Activated CD4-positive, alpha-beta T cell treated with anti-CD3 and anti-CD28 coated beads, Interleukin-2, amount 10 ng/mL, durations not matched to agents 7 days and 5 days (primary cell): ENCODE measurements at regions not wholly inside any gene's neighbourhood (a gene's known extent, or its start where the extent isn't known, plus 50 kb on each side); places are given as distances from the start of the nearest gene placed in this dataset.

ENCODE experiments used
- CTCF ChIA-PET: fragments of 350-600 bp; sonication (Branson Sonifier 250); formaldehyde crosslinking; loops from one replicate; lab custom pipeline; 2021; ENCODE audit warnings: antibody characterized with exemption; lab: Charles Lee
- POLR2A ChIA-PET: fragments of 350-600 bp; sonication (Branson Sonifier 250); formaldehyde crosslinking; loops from one replicate; lab custom pipeline; 2021; ENCODE audit warnings: antibody characterized with exemption; lab: Charles Lee
- DNase-seq: peaks from one replicate; pipeline ENCODE4 v3.0.0-alpha.2; 2020
- H3K27ac Mint-ChIP-seq: one replicate; pipeline ENCODE4 v1.8.0; 2021; ENCODE audit warnings: mild to moderate bottlenecking, moderate library complexity, mixed read lengths
- H3K27me3 Mint-ChIP-seq: one replicate; pipeline ENCODE4 v1.8.0; 2021; ENCODE audit warnings: mixed read lengths
- H3K36me3 Mint-ChIP-seq: one replicate; pipeline ENCODE4 v1.8.0; 2021; ENCODE audit warnings: low read depth, mixed read lengths
- H3K4me1 Mint-ChIP-seq: one replicate; pipeline ENCODE4 v1.8.0; 2021; ENCODE audit warnings: mixed read lengths
- H3K4me3 Mint-ChIP-seq: one replicate; pipeline ENCODE4 v1.8.0; 2021; ENCODE audit warnings: mild to moderate bottlenecking, moderate library complexity, mixed read lengths
- H3K9me3 Mint-ChIP-seq: one replicate; pipeline ENCODE4 v1.8.0; 2021; ENCODE audit warnings: mixed read lengths

DNA sequence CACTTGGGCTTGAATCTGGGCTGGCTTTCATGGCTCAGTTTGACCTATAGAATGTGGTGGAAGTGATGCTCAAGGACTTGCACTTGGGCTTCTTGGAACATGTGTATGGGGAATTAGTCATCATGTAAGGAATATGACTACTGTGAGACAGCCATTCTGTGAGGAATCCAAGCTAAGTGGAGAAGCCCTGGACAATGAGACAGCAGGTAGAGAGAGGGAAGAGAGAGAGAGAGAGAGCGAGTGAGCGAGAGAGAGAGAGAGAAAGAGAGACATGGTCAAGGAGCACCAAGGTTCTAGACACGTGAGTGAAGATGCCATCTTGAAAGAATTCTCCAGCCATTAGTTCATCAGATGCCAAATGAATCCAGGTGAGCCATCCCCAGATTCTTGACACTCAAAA is 261.6 kb upstream of the SORL1-AS1 start:
- Mint-ChIP-seq H3K27ac (no peak overlapping the region), H3K27me3 (peaks cover 9% of the 10 kb centered on the region), H3K9me3 (no peaks in the 10 kb centered on the region), H3K36me3 (no peaks in the 10 kb centered on the region), H3K4me1 (no peaks in the 10 kb centered on the region), H3K4me3 (no peak overlapping the region)
- ChIA-PET POLR2A (no interaction called here), CTCF (no interaction called here)
- DNase-seq: no peak

DNA sequence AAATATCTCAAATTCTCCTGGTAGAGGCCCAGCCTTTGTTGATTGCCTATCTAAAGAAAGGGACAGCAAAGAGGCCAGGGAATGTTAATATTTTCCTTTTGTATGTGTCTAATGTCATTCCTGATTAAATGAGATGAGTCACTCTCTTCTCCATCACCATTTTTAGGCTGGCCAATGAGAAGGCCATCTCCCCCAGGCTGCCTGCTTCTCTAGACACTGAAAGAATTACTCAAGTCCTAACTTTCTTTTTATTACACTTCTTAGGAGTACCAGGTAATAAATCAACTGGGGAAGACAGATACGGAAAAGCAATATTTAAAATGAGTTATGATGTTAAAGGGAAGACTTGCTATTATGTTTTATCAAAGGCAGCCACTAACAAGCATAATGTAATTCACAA is 259.2 kb upstream of the SORL1-AS1 start:
- Mint-ChIP-seq H3K9me3 (no peaks in the 10 kb centered on the region), H3K4me3 (no peak overlapping the region), H3K27me3 (peaks cover 9% of the 10 kb centered on the region), H3K36me3 (no peaks in the 10 kb centered on the region), H3K27ac (no peak overlapping the region), H3K4me1 (no peaks in the 10 kb centered on the region)
- ChIA-PET POLR2A (no interaction called here), CTCF (no interaction called here)
- DNase-seq: no peak

DNA sequence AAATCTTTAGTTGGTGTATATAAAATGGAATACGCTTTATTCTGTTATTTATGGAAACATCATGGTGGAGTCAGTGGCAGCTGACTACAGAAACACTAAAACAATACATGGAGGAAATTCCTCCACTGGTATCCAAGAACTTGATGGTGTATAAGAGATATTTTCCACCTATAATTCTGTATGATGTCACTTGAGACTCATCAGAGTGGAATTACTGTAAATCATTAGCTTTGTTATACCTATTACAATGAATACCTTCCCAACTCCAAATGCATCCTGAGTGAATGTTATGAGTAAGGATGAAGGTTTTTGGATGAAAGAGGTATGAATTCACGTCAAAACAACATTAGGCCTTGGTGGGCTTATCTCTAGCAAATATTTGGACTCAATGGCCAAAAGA is 258.5 kb upstream of the SORL1-AS1 start:
- CTCF ChIA-PET: no interaction called here
- Mint-ChIP-seq H3K27me3 (peaks cover 9% of the 10 kb centered on the region), H3K9me3 (no peaks in the 10 kb centered on the region), H3K27ac (no peak overlapping the region), H3K4me1 (no peaks in the 10 kb centered on the region), H3K36me3 (no peaks in the 10 kb centered on the region), H3K4me3 (no peak overlapping the region)
- POLR2A ChIA-PET: no interaction called here
- no peak for DNase-seq

DNA sequence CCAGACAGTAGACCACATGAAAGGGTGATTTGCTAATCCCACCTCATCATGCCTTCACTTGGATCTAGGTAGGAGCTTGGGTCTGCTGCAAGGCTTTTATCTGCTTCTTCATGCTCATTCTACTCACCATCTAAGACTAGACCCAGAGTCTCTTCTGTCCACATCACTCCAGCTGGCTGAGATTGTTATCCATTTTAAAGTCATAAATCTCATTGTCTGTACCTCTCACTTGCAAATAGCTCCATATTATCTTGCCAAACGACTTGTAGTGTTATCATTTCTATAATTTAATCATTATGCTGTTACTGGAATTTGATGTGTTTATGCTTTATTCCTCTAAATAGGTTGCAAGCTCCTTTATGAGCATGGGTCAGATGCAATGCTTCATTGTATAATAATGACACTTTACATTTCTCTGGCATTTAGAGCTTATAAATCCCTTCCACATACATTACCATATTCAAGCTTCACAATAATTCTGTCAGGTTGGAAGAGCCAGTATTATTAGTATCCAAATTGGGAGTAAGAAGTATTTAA is 254.2 kb upstream of the SORL1-AS1 start:
- no peaks in the 10 kb centered on the region for H3K36me3 Mint-ChIP-seq
- CTCF ChIA-PET: interaction anchor here (1.2 kb wide), 1 partner anchor 9 kb away, joined by 3 read pairs; no protein-coding TSS in a partner anchor
- no peak overlapping the region for H3K4me3 Mint-ChIP-seq
- peaks cover 5% of the 10 kb centered on the region for H3K27me3 Mint-ChIP-seq
- H3K4me1 Mint-ChIP-seq: no peaks in the 10 kb centered on the region
- no peaks in the 10 kb centered on the region for H3K9me3 Mint-ChIP-seq
- no peak for DNase-seq
- no peak overlapping the region for H3K27ac Mint-ChIP-seq
- POLR2A ChIA-PET: no interaction called here

DNA sequence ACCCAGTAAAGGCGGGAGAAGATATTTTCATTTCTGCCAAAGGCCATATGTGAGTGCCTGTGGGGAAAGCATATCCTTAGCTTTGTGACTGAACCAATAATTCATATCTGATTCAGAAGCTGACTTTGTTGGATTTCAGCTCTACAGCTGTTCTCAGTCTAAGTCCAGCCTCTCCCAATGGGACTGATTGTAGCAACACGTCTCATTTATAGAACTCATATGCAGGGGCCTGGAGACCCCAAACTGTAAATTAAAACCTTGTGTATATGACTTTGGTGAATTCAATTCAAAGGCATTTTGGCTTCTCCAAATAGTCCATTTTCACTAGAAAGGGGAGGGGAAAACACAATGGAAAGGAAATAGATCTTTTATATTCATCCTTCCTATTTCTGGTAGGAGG is 250.4 kb upstream of the SORL1-AS1 start:
- CTCF ChIA-PET: no interaction called here
- no peaks in the 10 kb centered on the region for H3K36me3 Mint-ChIP-seq
- H3K4me1 Mint-ChIP-seq: no peaks in the 10 kb centered on the region
- POLR2A ChIA-PET: no interaction called here
- no peak for DNase-seq
- no peak overlapping the region for H3K4me3 Mint-ChIP-seq
- H3K27ac Mint-ChIP-seq: no peak overlapping the region
- no peaks in the 10 kb centered on the region for H3K9me3 Mint-ChIP-seq
- peaks cover 7% of the 10 kb centered on the region for H3K27me3 Mint-ChIP-seq

DNA sequence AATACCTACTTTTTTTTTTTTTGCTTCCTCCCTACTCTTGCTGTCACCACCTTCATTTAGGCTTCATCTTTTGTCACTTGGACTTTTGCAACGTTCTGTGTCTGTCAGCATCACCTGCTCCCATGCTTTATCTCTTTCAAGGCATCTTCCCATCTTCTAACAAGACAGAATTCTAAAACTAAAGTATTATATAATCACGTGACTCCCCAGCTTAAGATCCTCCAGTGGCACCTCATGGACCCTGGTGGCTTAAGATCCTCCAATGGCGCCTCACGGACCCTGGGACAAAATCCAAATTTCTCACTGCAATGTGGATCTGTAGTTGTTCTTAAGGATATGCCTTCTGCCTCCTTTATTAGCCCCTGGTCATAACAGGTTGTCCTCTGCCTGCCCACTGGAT is 248.2 kb upstream of the SORL1-AS1 start:
- CTCF ChIA-PET: no interaction called here
- Mint-ChIP-seq H3K9me3 (no peaks in the 10 kb centered on the region), H3K36me3 (no peaks in the 10 kb centered on the region), H3K27me3 (peaks cover 7% of the 10 kb centered on the region), H3K27ac (no peak overlapping the region), H3K4me3 (no peak overlapping the region), H3K4me1 (no peaks in the 10 kb centered on the region)
- DNase-seq: no peak
- POLR2A ChIA-PET: no interaction called here

DNA sequence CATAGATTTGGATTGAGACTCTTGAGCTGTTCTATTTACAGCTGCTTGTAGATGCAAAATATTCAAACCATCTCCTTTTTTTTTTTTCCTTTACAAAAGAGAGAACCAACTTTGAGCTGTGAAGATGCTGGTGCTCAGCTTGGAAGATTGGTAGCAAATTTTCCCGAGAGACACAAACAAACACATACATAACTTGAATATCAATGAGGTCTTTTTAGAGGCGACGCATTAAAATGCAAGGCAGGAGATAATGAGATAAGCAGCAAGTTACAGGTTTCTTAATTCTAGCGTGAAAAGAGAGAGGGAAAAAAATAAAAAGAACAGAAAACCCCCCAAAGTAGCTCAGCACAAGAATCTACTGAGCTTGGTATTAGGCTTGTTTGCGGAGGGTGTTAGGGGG is 247.0 kb upstream of the SORL1-AS1 start:
- Mint-ChIP-seq H3K4me1 (no peaks in the 10 kb centered on the region), H3K4me3 (no peak overlapping the region), H3K9me3 (no peaks in the 10 kb centered on the region), H3K27ac (no peak overlapping the region), H3K36me3 (no peaks in the 10 kb centered on the region), H3K27me3 (peaks cover 7% of the 10 kb centered on the region)
- ChIA-PET CTCF (no interaction called here), POLR2A (no interaction called here)
- DNase-seq: no peak

DNA sequence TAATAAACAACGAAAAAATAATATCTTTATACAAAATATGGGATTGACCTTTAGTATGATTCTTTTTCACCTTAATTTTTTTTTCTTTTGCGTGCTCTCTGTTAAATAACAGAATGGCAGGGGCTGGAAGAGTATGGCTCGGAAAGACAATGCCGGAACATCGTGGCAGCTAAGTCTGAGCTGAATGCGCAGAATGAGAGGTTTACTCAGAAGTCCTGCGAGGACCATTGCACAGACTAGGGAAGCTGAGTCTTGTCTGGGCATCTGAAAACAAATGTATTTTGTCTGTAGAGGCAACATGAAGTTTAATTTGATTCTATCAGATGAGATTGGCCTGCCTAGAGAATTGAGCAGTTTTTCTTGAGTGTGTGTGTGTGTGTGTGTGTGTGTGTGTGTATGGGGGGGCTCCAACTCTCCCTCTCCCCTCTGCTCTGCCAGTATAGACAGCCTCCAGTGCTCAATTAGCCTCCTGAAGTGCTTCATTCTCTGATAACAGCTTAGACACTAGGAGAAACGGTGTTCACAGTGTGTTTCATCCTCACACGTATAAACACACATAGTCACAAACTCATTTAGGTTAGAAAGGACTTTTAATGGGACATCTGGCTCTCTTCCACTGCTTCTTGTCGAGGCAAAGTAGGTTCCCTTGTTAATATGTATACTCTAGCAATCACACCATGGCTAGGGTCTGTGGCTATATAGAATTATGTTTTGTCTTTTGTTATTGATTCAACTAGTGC is 244.3 kb upstream of the SORL1-AS1 start:
- POLR2A ChIA-PET: no interaction called here
- H3K27me3 Mint-ChIP-seq: peaks cover 7% of the 10 kb centered on the region
- no peak overlapping the region for H3K4me3 Mint-ChIP-seq
- no peak for DNase-seq
- no peaks in the 10 kb centered on the region for H3K4me1 Mint-ChIP-seq
- no peaks in the 10 kb centered on the region for H3K36me3 Mint-ChIP-seq
- H3K27ac Mint-ChIP-seq: no peak overlapping the region
- H3K9me3 Mint-ChIP-seq: no peaks in the 10 kb centered on the region
- CTCF ChIA-PET: interaction anchor here (1.2 kb wide), 1 partner anchor 10 kb away, joined by 3 read pairs; no protein-coding TSS in a partner anchor

DNA sequence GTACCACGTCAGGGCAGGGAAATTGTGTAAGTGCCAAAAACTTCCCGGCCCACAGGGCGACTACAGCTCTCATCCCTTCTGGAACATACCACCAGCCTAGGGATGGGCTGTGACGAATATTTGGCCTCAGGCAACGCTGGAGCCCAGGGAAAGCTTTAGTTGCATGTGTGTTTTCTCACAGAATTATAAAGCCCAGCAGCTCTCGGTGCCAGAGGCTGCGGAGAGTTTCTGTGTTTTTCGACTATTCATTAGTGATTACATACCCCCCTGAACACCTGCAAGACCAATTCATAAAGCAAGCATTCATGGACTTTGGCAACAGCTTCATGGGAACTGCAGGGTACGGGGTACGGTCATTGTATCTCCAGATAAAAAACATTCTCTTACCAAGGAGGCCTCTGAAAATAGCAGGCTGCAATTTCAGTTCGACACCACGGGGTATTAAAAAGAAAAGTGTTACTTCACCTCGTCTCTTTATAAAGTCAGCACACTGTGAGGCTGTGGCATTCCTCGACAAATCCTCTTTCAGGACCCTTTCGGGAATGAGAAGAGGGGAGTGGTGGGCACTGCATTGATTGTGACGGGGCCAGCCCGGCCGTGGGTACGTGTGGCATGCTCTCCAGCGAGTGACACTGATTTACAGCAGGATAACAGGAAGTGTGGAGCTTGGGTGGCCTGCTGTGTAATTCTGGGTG is 243.6 kb upstream of the SORL1-AS1 start:
- ChIA-PET CTCF (interaction anchor here (0.5 kb wide), 1 partner anchor 178 kb away, joined by 3 read pairs; no protein-coding TSS in a partner anchor), POLR2A (no interaction called here)
- Mint-ChIP-seq H3K4me1 (no peaks in the 10 kb centered on the region), H3K27me3 (peaks cover 7% of the 10 kb centered on the region), H3K36me3 (no peaks in the 10 kb centered on the region), H3K9me3 (no peaks in the 10 kb centered on the region), H3K27ac (no peak overlapping the region), H3K4me3 (no peak overlapping the region)
- no peak for DNase-seq

DNA sequence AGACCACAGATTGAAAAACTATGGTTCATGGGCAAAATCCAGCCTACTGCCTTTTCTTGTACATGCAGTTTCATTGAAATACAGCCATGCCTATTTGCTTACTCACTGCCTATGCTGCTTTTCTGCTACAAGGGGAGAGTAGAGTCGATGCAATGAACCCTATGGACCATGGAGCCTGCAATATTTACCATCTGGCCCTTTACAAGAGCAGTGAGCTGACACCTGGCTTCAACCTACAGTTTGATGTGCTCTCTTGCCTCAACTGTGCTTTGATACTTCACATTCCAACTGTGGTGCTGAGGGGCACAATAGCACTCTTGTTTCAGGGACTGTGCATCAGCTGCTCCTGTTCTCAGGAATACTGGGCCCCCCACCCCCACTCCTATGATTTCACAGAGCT is 239.5 kb upstream of the SORL1-AS1 start:
- Mint-ChIP-seq H3K4me3 (no peak overlapping the region), H3K9me3 (no peaks in the 10 kb centered on the region), H3K27ac (no peak overlapping the region), H3K4me1 (no peaks in the 10 kb centered on the region), H3K27me3 (peaks cover 4% of the 10 kb centered on the region), H3K36me3 (no peaks in the 10 kb centered on the region)
- CTCF ChIA-PET: no interaction called here
- DNase-seq: no peak
- POLR2A ChIA-PET: no interaction called here

DNA sequence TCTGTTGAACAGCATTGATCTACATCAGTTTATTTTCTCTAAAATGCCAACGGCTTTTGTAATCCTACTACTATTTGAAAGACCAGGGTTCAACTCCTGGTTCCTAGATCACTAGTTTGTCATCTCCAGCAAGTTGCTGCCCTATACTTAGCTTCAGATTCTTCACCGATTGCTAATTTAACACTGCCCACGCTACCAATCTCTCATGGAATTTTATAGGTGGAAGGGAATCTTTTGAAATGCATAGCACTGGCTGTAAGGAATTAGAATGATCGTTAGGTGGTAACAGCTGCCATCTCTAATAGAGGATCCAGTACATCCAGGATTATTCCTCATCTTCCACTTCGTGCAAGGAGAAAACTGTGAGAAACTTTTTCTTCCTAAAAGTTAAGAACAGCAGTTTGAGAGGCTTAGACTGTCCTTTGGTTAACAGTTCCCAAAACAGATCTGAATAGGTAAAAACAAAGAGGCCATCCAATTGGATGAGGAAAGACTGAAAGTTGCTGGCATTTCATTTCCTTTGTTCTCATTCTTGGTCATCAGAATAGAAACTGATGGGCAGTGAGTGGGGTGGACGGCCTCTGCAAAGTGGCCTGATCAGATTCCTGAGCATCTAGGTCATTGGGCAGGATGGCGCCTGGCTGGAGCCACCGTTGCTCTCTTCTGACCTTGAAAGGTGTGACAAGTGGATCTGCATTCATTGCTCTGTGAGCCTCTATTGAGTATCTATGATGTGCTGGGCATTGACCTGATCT is 236.3 kb upstream of the SORL1-AS1 start:
- no peaks in the 10 kb centered on the region for H3K4me1 Mint-ChIP-seq
- no peaks in the 10 kb centered on the region for H3K36me3 Mint-ChIP-seq
- no peak for DNase-seq
- ChIA-PET POLR2A (no interaction called here), CTCF (no interaction called here)
- H3K9me3 Mint-ChIP-seq: no peaks in the 10 kb centered on the region
- H3K27ac Mint-ChIP-seq: no peak overlapping the region
- no peak overlapping the region for H3K4me3 Mint-ChIP-seq
- H3K27me3 Mint-ChIP-seq: peaks cover 7% of the 10 kb centered on the region

DNA sequence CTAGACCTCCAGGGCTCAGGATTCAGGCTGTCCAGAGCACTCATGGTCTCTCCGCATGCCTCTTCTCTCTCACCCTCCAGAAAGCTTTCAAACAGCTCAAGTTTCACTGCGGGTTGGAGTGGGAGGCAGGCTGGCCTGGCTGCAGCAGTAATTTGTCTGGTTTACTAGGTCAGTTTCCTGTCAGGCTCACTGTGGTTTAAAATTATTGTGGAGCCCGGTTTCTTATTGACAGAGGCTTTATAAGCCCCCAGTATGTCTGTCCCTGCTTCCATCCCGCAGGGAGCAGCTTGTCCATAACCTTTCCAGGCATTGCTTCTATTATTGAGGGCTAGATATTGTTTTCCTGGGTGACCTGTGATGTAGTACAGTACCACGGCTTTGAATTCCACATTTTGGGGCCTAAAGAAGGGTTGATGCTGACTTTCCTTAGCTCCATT is 235.3 kb upstream of the SORL1-AS1 start:
- Mint-ChIP-seq H3K9me3 (no peaks in the 10 kb centered on the region), H3K4me3 (no peak overlapping the region), H3K27ac (no peak overlapping the region), H3K4me1 (no peaks in the 10 kb centered on the region), H3K36me3 (no peaks in the 10 kb centered on the region), H3K27me3 (peaks cover 7% of the 10 kb centered on the region)
- ChIA-PET POLR2A (no interaction called here), CTCF (no interaction called here)
- no peak for DNase-seq

DNA sequence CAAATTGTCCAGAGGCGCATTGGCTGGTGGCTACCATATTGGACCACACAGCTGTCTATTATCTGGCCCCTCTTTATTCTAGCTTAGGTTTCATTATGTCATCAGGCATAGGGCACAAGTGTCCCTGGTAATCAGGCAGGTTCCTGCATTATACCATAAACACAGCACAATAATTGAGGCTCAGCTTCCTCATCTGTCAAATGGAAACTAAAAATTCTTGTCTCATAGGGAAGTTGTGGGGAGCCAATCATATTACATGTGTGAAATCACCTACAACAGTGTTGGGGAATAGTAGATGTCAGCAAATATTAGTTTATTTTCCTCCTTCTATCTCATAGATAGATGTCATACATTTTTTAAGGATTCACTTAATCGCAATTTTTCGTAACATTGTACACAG is 231.0 kb upstream of the SORL1-AS1 start:
- POLR2A ChIA-PET: no interaction called here
- DNase-seq: no peak
- CTCF ChIA-PET: no interaction called here
- Mint-ChIP-seq H3K27me3 (peaks cover 9% of the 10 kb centered on the region), H3K9me3 (no peaks in the 10 kb centered on the region), H3K4me1 (no peaks in the 10 kb centered on the region), H3K4me3 (no peak overlapping the region), H3K27ac (no peak overlapping the region), H3K36me3 (no peaks in the 10 kb centered on the region)
